ACC112 (cell line): ENCODE measurements at regions not wholly inside any gene's neighbourhood (a gene's known extent, or its start where the extent isn't known, plus 50 kb on each side); places are given as distances from the start of the nearest gene placed in this dataset.
"Not testable (repeated sequence)": the region's sequence is repeated elsewhere in the genome, so short reads cannot be mapped to it uniquely, and the experiment has no call there.

Experiments used
- H2AFZ ChIP-seq: fragments of 200-600 bp; sonication (generic); one replicate; pipeline ENCODE4 v1.6.0; 2017; ENCODE audit warnings: antibody characterized with exemption, low read length; ENCODE audit not compliant: unreplicated experiment
- H3K27ac ChIP-seq: fragments of 200-600 bp; sonication (generic); 2 replicates; pipeline ENCODE4 v1.5.1; 2014; ENCODE audit warnings: low read depth, mild to moderate bottlenecking, antibody characterized with exemption, low read length, moderate library complexity
- H3K27me3 ChIP-seq: fragments of 200-600 bp; sonication (generic); 2 replicates; pipeline ENCODE4 v1.6.1; 2014; ENCODE audit warnings: mild to moderate bottlenecking, antibody characterized with exemption, low read length, moderate library complexity, mixed read lengths; ENCODE audit not compliant: insufficient read depth
- H3K36me3 ChIP-seq: fragments of 200-600 bp; sonication (generic); 2 replicates; pipeline ENCODE4 v1.6.1; 2016; ENCODE audit warnings: mild to moderate bottlenecking, antibody characterized with exemption, low read length, moderate library complexity, mixed read lengths; ENCODE audit not compliant: insufficient read depth
- H3K4me1 ChIP-seq: fragments of 200-600 bp; sonication (generic); one replicate; pipeline ENCODE4 v1.6.1; 2016; ENCODE audit warnings: low read length, mixed read lengths; ENCODE audit not compliant: insufficient read depth, unreplicated experiment, control insufficient read depth
- H3K4me3 ChIP-seq: fragments of 200-600 bp; sonication (generic); 2 replicates; pipeline ENCODE4 v1.5.1; 2014; ENCODE audit warnings: mild to moderate bottlenecking, low read depth, low read length
- H3K79me2 ChIP-seq: fragments of 200-600 bp; sonication (generic); one replicate; pipeline ENCODE4 v1.6.0; 2016; ENCODE audit warnings: low read length; ENCODE audit not compliant: control insufficient read depth, unreplicated experiment, insufficient read depth

DNA sequence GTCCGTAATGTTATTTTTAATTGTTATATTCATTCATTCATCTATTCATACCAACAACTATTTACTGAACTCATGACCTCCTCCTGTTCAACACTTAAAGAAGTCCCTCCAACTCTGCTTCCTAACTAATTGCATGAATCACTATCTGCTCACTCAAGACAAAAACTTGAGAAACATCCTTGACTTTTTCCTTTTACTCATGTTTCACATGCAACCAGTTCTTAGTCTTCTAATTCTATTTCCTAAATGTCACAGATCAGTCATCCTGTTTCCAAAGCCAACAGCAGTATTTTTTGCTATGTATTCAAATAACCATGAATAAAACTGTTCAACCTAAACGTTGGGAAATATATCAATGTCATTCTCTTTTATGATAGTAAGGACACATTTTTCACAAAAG, 124.6 kb upstream of the GBE1 start:
- Histone ChIP-seq H3K27me3 (no peaks in the 10 kb centered on the region), H3K27ac (no peak overlapping the region), H3K4me1 (no peaks in the 10 kb centered on the region), H3K79me2 (no peaks in the 10 kb centered on the region), H3K36me3 (no peaks in the 10 kb centered on the region), H2AFZ (no peak overlapping the region), H3K4me3 (no peak overlapping the region)

DNA sequence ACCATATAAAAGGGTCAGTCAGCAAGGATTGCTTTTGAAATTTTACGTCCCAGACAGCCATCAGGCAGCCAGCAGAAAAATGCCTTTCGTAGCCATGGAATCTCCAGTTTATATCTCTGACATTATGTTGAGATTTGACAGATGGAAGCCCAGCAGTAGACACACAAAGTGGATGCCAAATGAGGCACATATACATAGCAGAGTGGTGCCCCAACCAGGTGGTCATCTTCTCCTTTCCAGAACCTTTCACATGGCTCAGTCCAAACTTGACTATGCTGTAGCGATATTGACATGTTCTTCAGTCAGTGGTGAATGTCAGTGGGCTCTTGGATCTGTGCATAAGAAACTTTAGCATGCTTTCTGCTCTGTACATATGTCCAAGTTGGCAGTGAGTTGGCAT, 123.3 kb upstream of the GBE1 start:
- Histone ChIP-seq H3K36me3 (no peaks in the 10 kb centered on the region), H3K79me2 (no peaks in the 10 kb centered on the region), H3K27ac (no peak overlapping the region), H3K27me3 (no peaks in the 10 kb centered on the region), H2AFZ (no peak overlapping the region), H3K4me3 (no peak overlapping the region), H3K4me1 (no peaks in the 10 kb centered on the region)

DNA sequence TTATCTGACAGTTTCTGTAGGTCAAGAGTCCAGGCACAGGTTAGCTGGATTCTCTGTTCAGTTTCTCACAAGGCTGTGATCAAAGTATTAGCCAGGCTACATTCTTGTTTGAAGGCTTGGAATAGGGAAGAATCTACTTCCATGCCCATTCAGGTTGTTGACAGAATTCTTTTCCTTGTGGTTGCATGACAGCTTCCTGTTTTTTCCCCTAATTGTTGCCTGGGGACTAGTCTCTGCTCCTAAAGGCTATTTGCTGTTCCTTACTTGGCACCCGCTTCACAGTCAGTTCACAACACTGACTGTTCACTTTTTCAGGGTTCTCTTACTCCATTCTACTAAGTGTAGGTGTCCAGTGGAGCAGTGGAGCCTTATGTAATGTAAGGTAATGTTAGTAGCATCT, 115.4 kb upstream of the GBE1 start:
- H3K79me2 ChIP-seq: no peaks in the 10 kb centered on the region
- no peak overlapping the region for H3K27ac ChIP-seq
- H3K4me3 ChIP-seq: no peak overlapping the region
- H2AFZ ChIP-seq: no peak overlapping the region
- no peaks in the 10 kb centered on the region for H3K27me3 ChIP-seq
- H3K4me1 ChIP-seq: peaks cover 7% of the 10 kb centered on the region
- H3K36me3 ChIP-seq: no peaks in the 10 kb centered on the region

DNA sequence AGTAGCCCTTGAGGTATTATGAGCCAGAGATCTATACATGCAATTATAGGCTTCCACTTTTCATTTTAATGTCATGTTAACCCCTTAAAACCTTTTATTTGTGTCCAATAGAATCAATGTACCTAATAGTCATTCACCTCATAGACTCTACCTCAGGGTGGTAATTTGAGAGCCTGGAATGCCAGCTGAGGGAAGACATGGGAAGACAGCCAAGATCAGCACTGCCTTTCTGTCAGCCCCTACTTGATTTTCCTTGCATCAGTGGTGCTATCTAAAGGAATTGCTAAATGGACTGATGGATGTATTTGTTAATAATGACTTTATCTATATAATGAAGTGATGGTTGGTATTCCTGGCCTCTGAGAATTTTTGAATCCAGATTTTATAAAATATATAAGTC, 113.3 kb upstream of the GBE1 start:
- no peaks in the 10 kb centered on the region for H3K27me3 ChIP-seq
- peaks cover 7% of the 10 kb centered on the region for H3K4me1 ChIP-seq
- no peak overlapping the region for H3K27ac ChIP-seq
- H3K36me3 ChIP-seq: no peaks in the 10 kb centered on the region
- H3K4me3 ChIP-seq: no peak overlapping the region
- H2AFZ ChIP-seq: no peak overlapping the region
- no peaks in the 10 kb centered on the region for H3K79me2 ChIP-seq

DNA sequence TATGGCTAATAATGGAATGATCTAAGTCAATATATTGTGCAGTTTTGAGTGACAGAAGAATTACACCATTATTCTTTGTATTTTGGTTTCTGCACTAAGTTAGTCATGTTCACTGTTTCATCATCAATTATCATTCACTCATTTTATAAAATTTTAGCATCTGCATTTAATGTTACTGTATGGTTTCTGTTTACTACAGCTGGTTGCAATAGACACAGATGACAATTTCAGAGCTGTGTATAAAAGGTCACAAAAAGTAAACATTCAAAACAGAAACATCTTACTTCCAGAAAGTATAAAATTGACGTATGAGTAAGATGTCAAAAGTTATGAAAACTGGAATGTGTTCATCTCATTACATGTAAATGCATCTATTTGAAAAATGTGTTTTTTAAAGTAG, 111.1 kb upstream of the GBE1 start:
- Histone ChIP-seq H2AFZ (no peak overlapping the region), H3K27me3 (no peaks in the 10 kb centered on the region), H3K27ac (no peak overlapping the region), H3K36me3 (no peaks in the 10 kb centered on the region), H3K4me1 (peaks cover 7% of the 10 kb centered on the region), H3K4me3 (no peak overlapping the region), H3K79me2 (no peaks in the 10 kb centered on the region)

DNA sequence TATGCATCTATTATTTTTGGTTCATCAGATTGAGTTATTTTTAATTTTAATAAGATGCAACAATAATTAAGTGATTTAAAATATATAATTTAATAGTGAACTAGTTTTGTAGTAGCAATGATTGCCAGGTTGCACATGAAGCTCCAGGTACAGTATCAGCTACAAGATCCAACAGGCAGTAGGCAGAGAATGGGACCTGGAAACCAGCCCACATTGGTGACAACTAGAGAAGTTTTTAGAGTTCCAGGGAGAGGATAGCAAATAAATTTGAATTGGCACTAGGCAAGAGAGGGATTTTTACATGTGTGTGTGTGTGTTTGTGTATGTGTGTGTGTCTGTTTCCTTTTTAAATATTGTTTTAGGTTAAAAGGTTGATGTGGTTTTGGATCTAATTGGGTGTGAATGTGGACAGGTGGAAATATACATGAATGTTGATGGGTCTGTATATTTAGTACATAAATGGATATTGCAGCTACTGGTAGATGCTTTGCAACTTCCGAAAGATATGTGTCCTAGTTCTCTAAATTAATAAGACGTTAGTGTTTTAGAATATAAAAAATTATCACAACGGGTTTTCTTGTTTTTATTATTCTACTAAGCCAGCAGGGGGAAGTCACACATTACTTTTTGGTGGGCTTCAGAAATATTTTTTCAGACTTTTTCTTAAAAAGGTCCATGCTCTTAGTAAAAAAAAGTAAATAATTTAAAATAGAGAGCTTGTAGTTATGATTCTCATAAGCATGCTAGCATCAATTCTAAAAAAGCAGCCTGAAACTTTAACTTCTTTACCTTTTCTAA, 110.1 kb upstream of the GBE1 start:
- no peak overlapping the region for H3K4me3 ChIP-seq
- no peaks in the 10 kb centered on the region for H3K27me3 ChIP-seq
- no peaks in the 10 kb centered on the region for H3K36me3 ChIP-seq
- no peaks in the 10 kb centered on the region for H3K79me2 ChIP-seq
- no peak overlapping the region for H2AFZ ChIP-seq
- no peak overlapping the region for H3K27ac ChIP-seq
- peaks cover 7% of the 10 kb centered on the region for H3K4me1 ChIP-seq

DNA sequence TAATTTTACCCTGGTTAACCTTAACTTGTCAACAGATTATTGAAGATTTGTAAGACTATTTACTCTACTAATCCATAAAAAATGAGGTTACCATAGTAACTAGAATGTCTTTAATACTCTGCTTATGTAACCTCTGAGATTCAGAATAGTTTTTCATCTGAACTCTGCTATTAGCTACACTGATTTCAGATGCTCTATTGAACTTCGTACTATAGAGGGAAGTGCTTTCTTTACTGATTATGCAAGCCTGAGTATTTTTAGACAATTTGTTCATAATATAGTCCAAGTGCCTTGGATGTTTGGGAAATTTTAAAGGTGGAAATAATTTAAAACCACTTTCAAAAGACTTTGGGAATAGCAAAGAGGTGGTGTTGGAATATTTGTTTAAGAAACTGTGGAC, 107.9 kb upstream of the GBE1 start:
- no peaks in the 10 kb centered on the region for H3K79me2 ChIP-seq
- no peak overlapping the region for H3K27ac ChIP-seq
- H2AFZ ChIP-seq: no peak overlapping the region
- H3K4me1 ChIP-seq: peaks cover 7% of the 10 kb centered on the region
- H3K36me3 ChIP-seq: no peaks in the 10 kb centered on the region
- no peaks in the 10 kb centered on the region for H3K27me3 ChIP-seq
- H3K4me3 ChIP-seq: no peak overlapping the region

DNA sequence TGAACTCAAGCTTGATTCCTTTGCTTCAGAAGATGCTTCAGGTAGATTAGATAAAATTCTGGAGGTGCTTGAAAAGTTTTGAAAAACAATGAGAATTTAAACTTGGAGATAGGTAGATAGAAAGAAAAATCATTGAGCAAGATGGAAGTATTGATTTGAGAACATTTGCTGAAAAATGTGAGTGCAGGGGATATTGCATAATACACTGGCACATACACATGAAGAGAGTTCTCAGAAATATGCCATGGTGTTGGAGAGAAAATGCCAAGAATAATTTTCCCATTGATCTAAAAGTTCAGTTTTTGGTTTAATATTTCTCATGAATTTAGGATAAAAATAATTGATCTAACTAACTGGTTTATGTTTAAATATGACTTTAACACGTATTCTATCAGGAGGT, 107.2 kb upstream of the GBE1 start:
- no peak overlapping the region for H2AFZ ChIP-seq
- no peaks in the 10 kb centered on the region for H3K36me3 ChIP-seq
- H3K27ac ChIP-seq: no peak overlapping the region
- H3K27me3 ChIP-seq: no peaks in the 10 kb centered on the region
- no peaks in the 10 kb centered on the region for H3K79me2 ChIP-seq
- H3K4me3 ChIP-seq: no peak overlapping the region
- H3K4me1 ChIP-seq: peaks cover 7% of the 10 kb centered on the region

DNA sequence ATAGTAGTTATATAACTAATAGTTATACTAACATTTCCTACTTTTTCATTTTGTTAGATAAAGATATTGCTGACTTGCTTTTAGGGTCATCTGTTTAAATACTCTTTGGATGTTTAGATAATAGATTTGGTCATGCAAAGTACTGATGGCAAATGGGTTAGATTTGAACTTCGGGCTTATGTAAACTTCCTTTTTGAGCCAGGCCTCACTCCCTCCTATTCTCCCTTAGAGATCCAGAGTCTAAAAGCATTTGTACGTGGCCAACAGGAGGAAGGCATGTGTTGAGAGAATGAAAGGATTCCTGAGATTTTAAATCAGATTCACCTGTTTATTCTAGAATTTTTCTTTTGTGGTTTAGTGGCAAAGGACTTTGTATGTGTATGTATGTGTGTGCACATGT, 106.4 kb upstream of the GBE1 start:
- Histone ChIP-seq H3K36me3 (no peaks in the 10 kb centered on the region), H2AFZ (no peak overlapping the region), H3K4me1 (peaks cover 7% of the 10 kb centered on the region), H3K79me2 (no peaks in the 10 kb centered on the region), H3K27ac (no peak overlapping the region), H3K27me3 (no peaks in the 10 kb centered on the region), H3K4me3 (no peak overlapping the region)

DNA sequence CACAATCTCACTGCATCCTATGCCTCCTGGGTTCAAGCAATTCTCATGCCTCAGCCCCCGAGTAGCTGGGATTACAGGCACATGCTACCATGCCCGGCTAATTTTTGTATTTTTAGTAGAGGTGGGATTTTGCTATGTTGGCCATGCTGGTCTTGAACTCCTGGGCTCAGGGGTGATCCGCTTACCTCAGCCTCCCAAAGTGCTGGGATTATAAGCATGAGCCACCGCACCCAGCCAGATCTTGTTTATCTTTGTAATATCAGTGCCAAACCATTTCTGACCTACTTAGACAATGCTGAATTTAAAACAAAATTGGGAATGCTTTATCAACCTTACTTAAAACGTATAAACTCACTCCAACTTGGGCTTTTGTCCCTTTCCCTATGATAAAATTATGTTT, 103.7 kb upstream of the GBE1 start:
- not testable (repeated sequence) for H3K27me3 ChIP-seq, H3K4me1 ChIP-seq, H3K27ac ChIP-seq, H3K36me3 ChIP-seq, H2AFZ ChIP-seq, H3K4me3 ChIP-seq, H3K79me2 ChIP-seq

DNA sequence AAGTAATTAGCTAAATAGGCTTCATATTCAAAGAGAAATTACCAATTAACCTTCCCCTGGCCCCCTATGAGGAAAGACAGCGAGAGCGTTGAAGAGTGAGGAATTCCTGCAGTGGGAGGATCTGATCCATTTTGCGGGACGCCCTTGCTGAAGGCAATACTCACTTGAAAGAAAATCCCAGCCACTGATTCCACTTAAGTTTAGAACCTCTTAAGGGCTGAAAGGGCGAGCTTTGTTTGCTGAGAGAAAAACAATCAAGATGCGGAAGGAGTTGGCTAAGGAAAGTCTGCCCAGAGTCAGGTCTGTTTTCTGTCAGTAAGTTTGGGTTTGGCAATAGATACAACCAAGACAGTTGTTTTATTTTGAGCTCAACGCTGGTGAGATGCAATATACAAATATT, 102.8 kb upstream of the GBE1 start:
- no peak overlapping the region for H3K4me3 ChIP-seq
- no peak overlapping the region for H3K27ac ChIP-seq

More for the DNA sequence above, 102.8 kb upstream of the GBE1 start:
- Histone ChIP-seq H3K4me1 (no peaks in the 10 kb centered on the region), H3K27me3 (no peaks in the 10 kb centered on the region), H3K79me2 (no peaks in the 10 kb centered on the region), H3K36me3 (no peaks in the 10 kb centered on the region), H2AFZ (no peak overlapping the region)
